ENCODE measurements at regions not wholly inside any gene's neighbourhood (a gene's known extent, or its start where the extent isn't known, plus 50 kb on each side); places are given as distances from the start of the nearest gene placed in this dataset.
"Not testable (repeated sequence)": the region's sequence is repeated elsewhere in the genome, so short reads cannot be mapped to it uniquely, and the experiment has no call there.

DNA sequence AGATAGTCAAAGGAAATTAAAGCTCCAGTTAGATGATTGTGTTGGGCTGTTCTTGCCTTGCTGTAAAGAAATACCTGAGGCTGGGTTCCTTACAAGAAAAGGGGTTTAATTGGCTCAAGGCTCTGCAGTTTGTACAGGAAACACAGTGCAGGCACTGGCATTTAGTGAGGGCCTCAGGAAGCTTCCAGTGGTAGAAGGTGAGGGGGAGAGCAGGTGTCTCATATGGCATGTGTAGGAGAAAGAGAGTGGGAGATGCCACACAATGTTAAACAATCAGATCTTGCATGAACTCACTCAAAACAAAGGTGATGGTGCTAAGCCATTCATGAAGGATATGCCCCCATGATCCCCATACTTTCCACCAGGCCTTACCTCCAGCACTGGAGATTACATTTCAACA lies 493.5 kb upstream of the IMPG1 start:
- H3K4me2 ChIP-seq (ENCODE audit: low read length): no peak overlapping the region
- TF ChIP-seq, protein P1, sequence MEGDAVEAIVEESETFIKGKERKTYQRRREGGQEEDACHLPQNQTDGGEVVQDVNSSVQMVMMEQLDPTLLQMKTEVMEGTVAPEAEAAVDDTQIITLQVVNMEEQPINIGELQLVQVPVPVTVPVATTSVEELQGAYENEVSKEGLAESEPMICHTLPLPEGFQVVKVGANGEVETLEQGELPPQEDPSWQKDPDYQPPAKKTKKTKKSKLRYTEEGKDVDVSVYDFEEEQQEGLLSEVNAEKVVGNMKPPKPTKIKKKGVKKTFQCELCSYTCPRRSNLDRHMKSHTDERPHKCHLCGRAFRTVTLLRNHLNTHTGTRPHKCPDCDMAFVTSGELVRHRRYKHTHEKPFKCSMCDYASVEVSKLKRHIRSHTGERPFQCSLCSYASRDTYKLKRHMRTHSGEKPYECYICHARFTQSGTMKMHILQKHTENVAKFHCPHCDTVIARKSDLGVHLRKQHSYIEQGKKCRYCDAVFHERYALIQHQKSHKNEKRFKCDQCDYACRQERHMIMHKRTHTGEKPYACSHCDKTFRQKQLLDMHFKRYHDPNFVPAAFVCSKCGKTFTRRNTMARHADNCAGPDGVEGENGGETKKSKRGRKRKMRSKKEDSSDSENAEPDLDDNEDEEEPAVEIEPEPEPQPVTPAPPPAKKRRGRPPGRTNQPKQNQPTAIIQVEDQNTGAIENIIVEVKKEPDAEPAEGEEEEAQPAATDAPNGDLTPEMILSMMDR (IDR thresholded peaks at IDR 0.05; ENCODE audit: low read depth, low read length): no peak
- no peak for TF ChIP-seq EZH2phosphoT487 (IDR thresholded peaks at IDR 0.05; ENCODE audit: low read depth)
- no peak overlapping the region for H3K27ac ChIP-seq (ENCODE audit: low read length)
- no peak overlapping the region for H2AFZ ChIP-seq (ENCODE audit: low read depth, low read length)
- no peaks in the 10 kb centered on the region for H3K27me3 ChIP-seq (ENCODE audit: low read depth, low read length)
- no peaks in the 10 kb centered on the region; the same call in 1 of the 2 replicates for H3K9me3 ChIP-seq (ENCODE audit: insufficient read depth, low read length)
- H3K4me1 ChIP-seq (ENCODE audit: low read length): peaks cover 6% of the 10 kb centered on the region
- no peaks in the 10 kb centered on the region for H3K79me2 ChIP-seq (ENCODE audit: low read length)
- no peak overlapping the region for H3K4me3 ChIP-seq (ENCODE audit: low read length)
- H3K36me3 ChIP-seq (replicated peaks; ENCODE audit: low read depth, low read length): no peaks in the 10 kb centered on the region
- H3K9ac ChIP-seq (ENCODE audit: low read length): no peak overlapping the region
- H4K20me1 ChIP-seq (ENCODE audit: insufficient read depth, low read length): no peaks in the 10 kb centered on the region

DNA sequence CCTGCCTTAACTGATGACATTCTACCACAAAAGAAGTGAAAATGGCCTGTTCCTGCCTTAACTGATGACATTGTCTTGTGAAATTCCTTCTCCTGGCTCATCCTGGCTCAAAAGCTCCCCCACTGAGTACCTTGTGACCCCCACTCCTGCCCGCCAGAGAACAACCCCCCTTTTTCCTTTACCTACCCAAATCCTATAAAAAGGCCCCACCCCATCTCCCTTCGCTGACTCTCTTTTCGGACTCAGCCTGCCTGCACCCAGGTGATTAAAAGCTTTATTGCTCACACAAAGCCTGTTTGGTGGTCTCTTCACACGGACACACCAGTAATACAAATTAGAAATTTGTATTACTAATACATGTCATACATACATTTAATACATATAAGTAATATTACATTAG lies 489.9 kb upstream of the IMPG1 start:
- not testable (repeated sequence) for H3K79me2 ChIP-seq (ENCODE audit: low read length); H3K27ac ChIP-seq (ENCODE audit: low read length); H4K20me1 ChIP-seq (ENCODE audit: insufficient read depth, low read length); H3K4me3 ChIP-seq (ENCODE audit: low read length); H3K4me1 ChIP-seq (ENCODE audit: low read length); H3K36me3 ChIP-seq (replicated peaks; ENCODE audit: low read depth, low read length); H3K4me2 ChIP-seq (ENCODE audit: low read length); H2AFZ ChIP-seq (ENCODE audit: low read depth, low read length); H3K27me3 ChIP-seq (ENCODE audit: low read depth, low read length); H3K9me3 ChIP-seq (ENCODE audit: insufficient read depth, low read length); H3K9ac ChIP-seq (ENCODE audit: low read length)

DNA sequence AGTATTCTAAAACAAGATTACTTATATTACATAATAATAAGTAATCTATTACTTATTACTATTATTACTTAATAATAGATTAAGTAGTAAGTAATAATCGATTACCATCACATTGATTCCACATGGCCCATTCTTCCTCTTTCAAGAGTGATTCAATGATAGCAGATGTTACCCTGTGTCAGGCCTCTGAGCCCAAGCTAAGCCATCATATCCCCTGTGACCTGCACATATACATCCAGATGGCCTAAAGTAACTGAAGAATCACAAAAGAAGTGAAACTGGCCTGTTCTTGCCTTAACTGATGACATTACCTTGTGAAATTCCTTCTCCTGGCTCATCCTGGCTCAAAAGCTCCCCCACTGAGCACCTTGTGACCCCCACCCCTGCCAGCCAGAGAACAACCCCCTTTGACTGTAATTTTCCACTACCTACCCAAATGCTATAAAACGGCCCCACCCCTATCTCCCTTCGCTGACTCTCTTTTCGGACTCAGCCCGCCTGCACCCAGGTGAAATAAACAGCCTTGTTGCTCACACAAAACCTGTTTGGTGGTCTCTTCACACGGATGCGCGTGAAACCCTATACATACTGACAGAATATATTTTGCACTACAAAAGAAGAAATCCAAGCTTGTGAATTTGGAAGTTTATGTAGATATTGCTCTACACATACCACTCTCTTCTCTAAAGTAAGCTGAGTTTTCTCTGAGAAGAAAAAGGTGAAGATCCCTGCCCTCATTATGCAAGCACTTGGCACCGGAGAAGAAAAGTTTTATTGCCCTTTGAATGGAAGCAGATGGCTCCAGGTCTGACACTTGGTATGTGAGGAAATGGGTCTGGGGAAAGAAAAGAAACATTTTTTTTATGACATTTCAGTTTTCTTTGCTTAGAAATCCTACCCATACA lies 488.6 kb upstream of the IMPG1 start:
- not testable (repeated sequence) for H3K4me3 ChIP-seq (ENCODE audit: low read length); H3K36me3 ChIP-seq (replicated peaks; ENCODE audit: low read depth, low read length); H3K4me1 ChIP-seq (ENCODE audit: low read length); H4K20me1 ChIP-seq (ENCODE audit: insufficient read depth, low read length); H3K9me3 ChIP-seq (ENCODE audit: insufficient read depth, low read length); H3K4me2 ChIP-seq (ENCODE audit: low read length); H3K27ac ChIP-seq (ENCODE audit: low read length); H3K79me2 ChIP-seq (ENCODE audit: low read length); H3K27me3 ChIP-seq (ENCODE audit: low read depth, low read length); H2AFZ ChIP-seq (ENCODE audit: low read depth, low read length); H3K9ac ChIP-seq (ENCODE audit: low read length)

DNA sequence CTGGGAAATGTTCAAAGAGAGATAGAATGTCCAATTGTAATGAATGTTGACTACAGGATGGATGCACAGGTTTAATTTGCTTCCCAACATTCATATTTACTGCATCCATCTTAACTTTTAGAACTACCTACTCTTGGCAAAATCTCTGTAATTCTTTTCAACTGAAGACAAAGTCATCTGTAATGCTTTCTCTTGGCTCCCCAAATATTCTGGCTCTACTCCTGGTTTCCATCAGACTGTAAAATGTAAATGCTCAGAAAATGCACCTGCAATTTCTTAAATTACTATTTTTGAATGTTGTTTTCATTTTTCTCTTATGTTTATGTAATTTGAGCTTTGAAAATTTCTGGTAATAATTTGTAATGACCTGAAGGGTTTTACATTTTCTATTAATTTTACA lies 480.8 kb upstream of the IMPG1 start:
- Histone ChIP-seq H3K4me1 (ENCODE audit: low read length) (no peaks in the 10 kb centered on the region), H3K36me3 (replicated peaks; ENCODE audit: low read depth, low read length) (no peaks in the 10 kb centered on the region), H3K27ac (ENCODE audit: low read length) (no peak overlapping the region), H4K20me1 (ENCODE audit: insufficient read depth, low read length) (no peaks in the 10 kb centered on the region), H3K9me3 (ENCODE audit: insufficient read depth, low read length) (no peaks in the 10 kb centered on the region), H2AFZ (ENCODE audit: low read depth, low read length) (no peak overlapping the region), H3K4me2 (ENCODE audit: low read length) (no peak overlapping the region), H3K79me2 (ENCODE audit: low read length) (no peaks in the 10 kb centered on the region), H3K9ac (ENCODE audit: low read length) (no peak overlapping the region), H3K4me3 (ENCODE audit: low read length) (no peak overlapping the region), H3K27me3 (ENCODE audit: low read depth, low read length) (no peaks in the 10 kb centered on the region)
- TF ChIP-seq EZH2phosphoT487 (IDR thresholded peaks at IDR 0.05; ENCODE audit: low read depth): no peak
- TF ChIP-seq, protein P1 (IDR thresholded peaks at IDR 0.05; ENCODE audit: low read depth, low read length): no peak

DNA sequence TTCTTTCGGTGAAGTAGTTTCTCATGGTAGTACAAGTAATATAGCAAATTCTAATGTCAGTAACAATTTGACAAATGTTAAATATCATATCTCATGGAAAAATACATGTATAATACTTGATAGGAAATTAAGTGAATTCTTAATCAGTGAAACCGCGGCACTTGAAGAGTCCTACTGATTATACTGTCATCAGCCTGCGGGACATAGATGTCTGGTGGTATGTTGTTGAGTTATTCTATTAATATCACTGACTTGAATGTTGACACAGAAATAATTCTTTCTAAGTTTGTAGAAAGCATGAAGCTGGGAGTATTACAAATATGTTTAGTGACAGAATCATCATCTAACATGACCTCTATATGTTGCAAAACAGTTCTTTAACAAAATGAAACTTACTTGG lies 479.8 kb upstream of the IMPG1 start:
- H3K4me1 ChIP-seq (ENCODE audit: low read length): no peaks in the 10 kb centered on the region
- TF ChIP-seq, protein P1 (IDR thresholded peaks at IDR 0.05; ENCODE audit: low read depth, low read length): no peak
- no peak for TF ChIP-seq EZH2phosphoT487 (IDR thresholded peaks at IDR 0.05; ENCODE audit: low read depth)
- H3K9ac ChIP-seq (ENCODE audit: low read length): no peak overlapping the region
- no peak overlapping the region for H3K4me2 ChIP-seq (ENCODE audit: low read length)
- H3K27me3 ChIP-seq (ENCODE audit: low read depth, low read length): no peaks in the 10 kb centered on the region
- H4K20me1 ChIP-seq (ENCODE audit: insufficient read depth, low read length): no peaks in the 10 kb centered on the region
- no peaks in the 10 kb centered on the region for H3K36me3 ChIP-seq (replicated peaks; ENCODE audit: low read depth, low read length)
- no peak overlapping the region for H3K4me3 ChIP-seq (ENCODE audit: low read length)
- no peaks in the 10 kb centered on the region for H3K79me2 ChIP-seq (ENCODE audit: low read length)
- no peak overlapping the region for H2AFZ ChIP-seq (ENCODE audit: low read depth, low read length)
- no peak overlapping the region for H3K27ac ChIP-seq (ENCODE audit: low read length)
- no peaks in the 10 kb centered on the region for H3K9me3 ChIP-seq (ENCODE audit: insufficient read depth, low read length)

All from OCI-LY3 (cell line).